MM.1S (cell line): ENCODE measurements at regions not wholly inside any gene's neighbourhood (a gene's known extent, or its start where the extent isn't known, plus 50 kb on each side); places are given as distances from the start of the nearest gene placed in this dataset.

Experiments
- DNase-seq: peaks from one replicate; pipeline ENCODE4 v3.0.0-alpha.2; 2015
- H2AFZ ChIP-seq: fragments of 300-600 bp; sonication (generic); 2 replicates; pipeline ENCODE4 v1.6.0; 2016; ENCODE audit warnings: antibody characterized with exemption, low read length
- H3F3A ChIP-seq: fragments of 300-600 bp; sonication (generic); 2 replicates; pipeline ENCODE4 v1.6.1; 2016; ENCODE audit warnings: mild to moderate bottlenecking, antibody characterized with exemption, low read length, moderate library complexity, mixed read lengths; ENCODE audit not compliant: insufficient read depth
- H3K27ac ChIP-seq: fragments of 300-600 bp; sonication (generic); 2 replicates; pipeline ENCODE4 v1.5.1; 2016; ENCODE audit warnings: mild to moderate bottlenecking, low read length
- H3K27me3 ChIP-seq: fragments of 300-600 bp; sonication (generic); replicated peaks from 2 replicates; pipeline ENCODE4 v1.6.0; 2016; ENCODE audit warnings: low read length; ENCODE audit not compliant: insufficient read depth
- H3K36me3 ChIP-seq: fragments of 300-600 bp; sonication (generic); replicated peaks from 2 replicates; pipeline ENCODE4 v1.6.1; 2016; ENCODE audit warnings: mild to moderate bottlenecking, low read length, mixed read lengths; ENCODE audit not compliant: insufficient read depth
- H3K4me1 ChIP-seq: fragments of 300-600 bp; sonication (generic); 2 replicates; pipeline ENCODE4 v1.6.1; 2016; ENCODE audit warnings: low read length, mixed read lengths
- H3K4me2 ChIP-seq: fragments of 300-600 bp; sonication (generic); 2 replicates; pipeline ENCODE4 v1.6.0; 2016; ENCODE audit warnings: low read depth, low read length
- H3K4me3 ChIP-seq: fragments of 300-600 bp; sonication (generic); 2 replicates; pipeline ENCODE4 v1.5.1; 2016; ENCODE audit warnings: low read length, mixed read lengths
- H3K79me2 ChIP-seq: fragments of 300-600 bp; sonication (generic); 2 replicates; pipeline ENCODE4 v1.6.1; 2016; ENCODE audit warnings: mixed run types, low read length, mixed read lengths
- H3K9ac ChIP-seq: fragments of 300-600 bp; sonication (generic); 2 replicates; pipeline ENCODE4 v1.6.1; 2016; ENCODE audit warnings: low read length, mixed read lengths
- H3K9me2 ChIP-seq: fragments of 300-600 bp; sonication (generic); replicated peaks from 2 replicates; pipeline ENCODE4 v1.6.1; 2016; ENCODE audit warnings: mild to moderate bottlenecking, low read length, mixed read lengths; ENCODE audit not compliant: insufficient read depth
- H3K9me3 ChIP-seq: fragments of 300-600 bp; sonication (generic); replicated peaks from 2 replicates; pipeline ENCODE4 v1.6.1; 2016; ENCODE audit warnings: mild to moderate bottlenecking, low read length, mixed read lengths; ENCODE audit not compliant: insufficient read depth
- H4K20me1 ChIP-seq: fragments of 300-600 bp; sonication (generic); 2 replicates; pipeline ENCODE4 v1.6.1; 2016; ENCODE audit warnings: mild to moderate bottlenecking, low read length, moderate library complexity, mixed read lengths; ENCODE audit not compliant: insufficient read depth
- EZH2 ChIP-seq: fragments of 300-600 bp; sonication (generic); optimal IDR thresholded peaks from 2 replicates; pipeline ENCODE3; 2017; ENCODE audit warnings: low read depth, mild to moderate bottlenecking, antibody characterized with exemption, low read length, mixed read lengths
- EZH2phosphoT487 ChIP-seq: fragments of 300-600 bp; sonication (generic); IDR thresholded peaks from 2 replicates; pipeline ENCODE4 v1.6.1; 2018; ENCODE audit warnings: antibody characterized with exemption, low read length
- TF ChIP-seq, protein P1 (sequence below): fragments of 300-600 bp; sonication (generic); IDR thresholded peaks from 2 replicates; pipeline ENCODE4 v1.5.1; 2016; ENCODE audit warnings: antibody characterized with exemption, low read length, mixed read lengths

DNA sequence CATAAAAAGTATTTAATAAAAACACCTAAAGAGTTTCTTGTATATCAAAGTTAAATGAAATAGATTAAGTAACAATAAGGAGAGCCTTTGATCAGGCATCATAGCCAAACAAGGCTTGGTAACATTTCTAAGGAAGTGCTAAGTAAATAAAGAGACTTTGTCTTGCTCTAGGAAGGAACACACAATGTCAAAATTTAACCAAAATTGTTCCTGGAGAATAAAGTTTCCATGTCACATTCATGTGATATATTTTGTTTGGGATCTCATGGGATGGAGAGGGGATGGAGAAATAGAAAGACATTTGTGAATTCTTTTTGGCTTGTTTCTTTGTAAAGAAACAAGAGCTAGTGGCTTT lies 201.9 kb upstream of the DTNBP1 start:
- DNase-seq: no peak
- Histone ChIP-seq H2AFZ (no peak overlapping the region), H3K4me3 (no peak overlapping the region), H3F3A (no peaks in the 10 kb centered on the region), H3K27ac (no peak overlapping the region), H3K9ac (no peak overlapping the region), H3K36me3 (no peaks in the 10 kb centered on the region), H3K9me2 (no peaks in the 10 kb centered on the region), H3K9me3 (no peaks in the 10 kb centered on the region), H3K27me3 (no peaks in the 10 kb centered on the region), H3K79me2 (no peaks in the 10 kb centered on the region), H3K4me2 (no peak overlapping the region), H3K4me1 (no peaks in the 10 kb centered on the region), H4K20me1 (no peaks in the 10 kb centered on the region)
- no peak for TF ChIP-seq EZH2

- no peak overlapping the region for H3K4me2 ChIP-seq
- no peak for DNase-seq
- H3K27ac ChIP-seq: no peak overlapping the region
- no peaks in the 10 kb centered on the region for H4K20me1 ChIP-seq
- H3K79me2 ChIP-seq: no peaks in the 10 kb centered on the region
- no peaks in the 10 kb centered on the region for H3F3A ChIP-seq
- H3K9ac ChIP-seq: no peak overlapping the region
- TF ChIP-seq, protein P1, sequence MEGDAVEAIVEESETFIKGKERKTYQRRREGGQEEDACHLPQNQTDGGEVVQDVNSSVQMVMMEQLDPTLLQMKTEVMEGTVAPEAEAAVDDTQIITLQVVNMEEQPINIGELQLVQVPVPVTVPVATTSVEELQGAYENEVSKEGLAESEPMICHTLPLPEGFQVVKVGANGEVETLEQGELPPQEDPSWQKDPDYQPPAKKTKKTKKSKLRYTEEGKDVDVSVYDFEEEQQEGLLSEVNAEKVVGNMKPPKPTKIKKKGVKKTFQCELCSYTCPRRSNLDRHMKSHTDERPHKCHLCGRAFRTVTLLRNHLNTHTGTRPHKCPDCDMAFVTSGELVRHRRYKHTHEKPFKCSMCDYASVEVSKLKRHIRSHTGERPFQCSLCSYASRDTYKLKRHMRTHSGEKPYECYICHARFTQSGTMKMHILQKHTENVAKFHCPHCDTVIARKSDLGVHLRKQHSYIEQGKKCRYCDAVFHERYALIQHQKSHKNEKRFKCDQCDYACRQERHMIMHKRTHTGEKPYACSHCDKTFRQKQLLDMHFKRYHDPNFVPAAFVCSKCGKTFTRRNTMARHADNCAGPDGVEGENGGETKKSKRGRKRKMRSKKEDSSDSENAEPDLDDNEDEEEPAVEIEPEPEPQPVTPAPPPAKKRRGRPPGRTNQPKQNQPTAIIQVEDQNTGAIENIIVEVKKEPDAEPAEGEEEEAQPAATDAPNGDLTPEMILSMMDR: no peak
- TF ChIP-seq EZH2: no peak
- no peak for TF ChIP-seq EZH2phosphoT487
- no peaks in the 10 kb centered on the region for H3K27me3 ChIP-seq
- no peak overlapping the region for H2AFZ ChIP-seq
- no peaks in the 10 kb centered on the region for H3K4me1 ChIP-seq
- H3K4me3 ChIP-seq: no peak overlapping the region
- H3K9me2 ChIP-seq: no peaks in the 10 kb centered on the region
- H3K36me3 ChIP-seq: no peaks in the 10 kb centered on the region
- no peaks in the 10 kb centered on the region for H3K9me3 ChIP-seq
Measured at GRCh38 chr6:15864038-15864707, 201.3 kb upstream of the DTNBP1 start.

GRCh38 chr6:15862810-15863209 lies 200.0 kb upstream of the DTNBP1 start:
- H3K36me3 ChIP-seq: no peaks in the 10 kb centered on the region
- no peaks in the 10 kb centered on the region for H3K9me3 ChIP-seq
- no peaks in the 10 kb centered on the region for H3F3A ChIP-seq
- no peaks in the 10 kb centered on the region for H3K9me2 ChIP-seq
- H3K27ac ChIP-seq: no peak overlapping the region
- no peaks in the 10 kb centered on the region for H3K4me1 ChIP-seq
- no peak for DNase-seq
- TF ChIP-seq EZH2 (no peak), EZH2phosphoT487 (no peak)
- TF ChIP-seq, protein P1: no peak
- no peaks in the 10 kb centered on the region for H3K79me2 ChIP-seq
- H3K9ac ChIP-seq: no peak overlapping the region
- no peak overlapping the region for H2AFZ ChIP-seq
- H3K27me3 ChIP-seq: no peaks in the 10 kb centered on the region
- no peak overlapping the region for H3K4me2 ChIP-seq
- no peaks in the 10 kb centered on the region for H4K20me1 ChIP-seq
- H3K4me3 ChIP-seq: no peak overlapping the region

GRCh38 chr6:15861486-15861885 lies 198.7 kb upstream of the DTNBP1 start:
- Histone ChIP-seq H3K9me3 (no peaks in the 10 kb centered on the region), H3F3A (no peaks in the 10 kb centered on the region), H3K9ac (no peak overlapping the region), H3K36me3 (no peaks in the 10 kb centered on the region), H3K27me3 (no peaks in the 10 kb centered on the region), H3K4me1 (no peaks in the 10 kb centered on the region), H4K20me1 (no peaks in the 10 kb centered on the region), H3K79me2 (no peaks in the 10 kb centered on the region), H3K27ac (no peak overlapping the region), H3K4me3 (no peak overlapping the region), H2AFZ (no peak overlapping the region), H3K9me2 (no peaks in the 10 kb centered on the region), H3K4me2 (no peak overlapping the region)
- no peak for DNase-seq
- TF ChIP-seq EZH2 (no peak), EZH2phosphoT487 (no peak)
- TF ChIP-seq, protein P1: no peak
